Left ventricle myocardium inferior (tissue), 1 donor: ENCODE measurements at regions not wholly inside any gene's neighbourhood (a gene's known extent, or its start where the extent isn't known, plus 50 kb on each side); places are given as distances from the start of the nearest gene placed in this dataset.

Experiments
- DNase-seq: peaks from one replicate; pipeline ENCODE4 v3.0.0-alpha.2; 2020
- H3K27ac ChIP-seq: fragments of 200-600 bp; replicated peaks from 2 replicates; pipeline ENCODE4 v1.8.0; 2021
- H3K27me3 ChIP-seq: fragments of 200-600 bp; 2 replicates; pipeline ENCODE4 v1.8.0; 2021; ENCODE audit warnings: low read depth
- H3K36me3 ChIP-seq: fragments of 200-600 bp; 2 replicates; pipeline ENCODE4 v1.8.0; 2021
- H3K4me1 ChIP-seq: fragments of 200-600 bp; 2 replicates; pipeline ENCODE4 v1.8.0; 2021
- H3K4me3 ChIP-seq: fragments of 200-600 bp; 2 replicates; pipeline ENCODE4 v1.8.0; 2021; ENCODE audit warnings: mild to moderate bottlenecking, moderate library complexity
- H3K9me3 ChIP-seq: fragments of 200-600 bp; replicated peaks from 2 replicates; pipeline ENCODE4 v1.8.0; 2021
- CTCF ChIP-seq: fragments of 200-600 bp; IDR thresholded peaks from 2 replicates; pipeline ENCODE4 v1.8.0; 2021; ENCODE audit warnings: antibody characterized with exemption, mild to moderate bottlenecking, borderline replicate concordance
- intact Hi-C: fragments of 100-400 bp; cut with micrococcal nuclease; formaldehyde crosslinking; loops from one replicate; pipeline ENCODE4 v1.11.0; 2022
- donor health status: DM: no; HTN: yes; CAD: no; lungs with severe emphysema.

- no peak for DNase-seq
- no peak for TF ChIP-seq CTCF
- intact Hi-C loops: no loop called here
- no peaks in the 10 kb centered on the region for H3K4me1 ChIP-seq
- H3K27ac ChIP-seq: no peak overlapping the region
- peaks cover 59% of the 10 kb centered on the region for H3K27me3 ChIP-seq
- no peaks in the 10 kb centered on the region for H3K36me3 ChIP-seq
- H3K4me3 ChIP-seq: no peak overlapping the region
- peaks cover 8% of the 10 kb centered on the region for H3K9me3 ChIP-seq
Measured at GRCh38 chr10:131762789-131763696, 137.8 kb upstream of the PPP2R2D start.

- no peaks in the 10 kb centered on the region for H3K36me3 ChIP-seq
Measured at GRCh38 chr10:131764929-131765328, 135.9 kb upstream of the PPP2R2D start.

DNA sequence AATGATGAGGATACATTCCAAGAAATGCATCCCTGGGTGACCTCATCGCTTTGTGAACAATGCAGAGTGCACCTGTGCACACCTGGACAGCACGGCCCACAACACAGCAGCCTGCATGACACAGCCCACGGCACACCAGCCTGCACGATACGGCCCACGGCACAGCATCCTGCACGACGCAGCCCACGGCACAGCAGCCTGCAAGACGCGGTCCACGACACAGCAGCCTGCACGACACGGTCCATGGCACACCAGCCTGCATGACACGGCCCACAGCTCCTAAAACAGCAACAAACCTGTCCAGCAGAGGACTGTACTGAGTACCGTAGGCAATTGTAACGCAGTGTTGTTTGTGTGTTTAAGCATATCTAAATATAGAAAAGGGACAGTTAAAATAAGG is 134.7 kb upstream of the PPP2R2D start:
- Histone ChIP-seq H3K27ac (no peak overlapping the region), H3K36me3 (no peaks in the 10 kb centered on the region), H3K9me3 (peaks cover 1% of the 10 kb centered on the region), H3K4me3 (no peak overlapping the region), H3K4me1 (no peaks in the 10 kb centered on the region), H3K27me3 (peaks cover 60% of the 10 kb centered on the region)
- no peak for TF ChIP-seq CTCF
- intact Hi-C loops: no loop called here
- DNase-seq: no peak

More at GRCh38 chr10:131764929-131765328, 135.9 kb upstream of the PPP2R2D start:
- intact Hi-C loops: no loop called here
- H3K4me1 ChIP-seq: no peaks in the 10 kb centered on the region
- no peak overlapping the region for H3K27ac ChIP-seq
- H3K9me3 ChIP-seq: peaks cover 8% of the 10 kb centered on the region
- H3K27me3 ChIP-seq: peaks cover 59% of the 10 kb centered on the region
- H3K4me3 ChIP-seq: no peak overlapping the region
- no peak for DNase-seq
- TF ChIP-seq CTCF: no peak

GRCh38 chr10:131767716-131768115 is 133.1 kb upstream of the PPP2R2D start:
- no peak for TF ChIP-seq CTCF
- Histone ChIP-seq H3K27me3 (peaks cover 65% of the 10 kb centered on the region), H3K4me3 (no peak overlapping the region), H3K4me1 (no peaks in the 10 kb centered on the region), H3K27ac (no peak overlapping the region), H3K36me3 (no peaks in the 10 kb centered on the region), H3K9me3 (no peaks in the 10 kb centered on the region)
- intact Hi-C loops: no loop called here
- no peak for DNase-seq

GRCh38 chr10:131769571-131770410 is 131.0 kb upstream of the PPP2R2D start:
- no peak for TF ChIP-seq CTCF
- intact Hi-C loops: no loop called here
- Histone ChIP-seq H3K9me3 (no peaks in the 10 kb centered on the region), H3K36me3 (no peaks in the 10 kb centered on the region), H3K4me3 (no peak overlapping the region), H3K27ac (no peak overlapping the region), H3K4me1 (no peaks in the 10 kb centered on the region), H3K27me3 (peaks cover 64% of the 10 kb centered on the region)
- DNase-seq: no peak
